T-helper 22 cell (primary cell): ENCODE measurements at regions not wholly inside any gene's neighbourhood (a gene's known extent, or its start where the extent isn't known, plus 50 kb on each side); places are given as distances from the start of the nearest gene placed in this dataset.

ENCODE experiments used
- DNase-seq: peaks from one replicate; pipeline ENCODE4 v3.0.0-alpha.2; 2020; ENCODE audit warnings: low read depth

GRCh38 chr16:72404299-72404698 lies 232.3 kb upstream of the PMFBP1 start:
- DNase-seq: no peak

- no peak for DNase-seq
These were observed 229.1 kb upstream of the PMFBP1 start for GRCh38 chr16:72401084-72401361.

GRCh38 chr16:72400257-72401083 lies 228.5 kb upstream of the PMFBP1 start:
- no peak for DNase-seq

GRCh38 chr16:72399811-72400210 lies 227.9 kb upstream of the PMFBP1 start:
- no peak for DNase-seq

GRCh38 chr16:72397876-72398275 lies 225.9 kb upstream of the PMFBP1 start:
- no peak for DNase-seq

DNA sequence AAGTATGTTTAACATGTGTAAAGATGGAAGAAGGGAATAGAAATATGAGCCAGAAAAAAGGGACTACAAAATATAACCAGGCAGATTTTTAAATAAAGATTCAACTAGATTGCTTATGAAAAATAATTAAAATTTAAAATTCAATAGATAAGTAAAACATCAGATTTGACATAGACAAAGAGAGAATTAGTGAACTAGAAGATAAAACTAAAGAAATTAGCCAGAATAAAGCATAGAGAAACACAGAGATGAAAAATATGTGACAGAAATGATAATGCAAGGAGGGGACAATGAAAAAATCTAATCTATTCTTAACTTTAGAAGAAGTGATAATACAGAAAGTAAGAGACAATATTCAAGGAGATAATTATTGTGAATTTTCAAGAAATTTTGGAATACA lies 222.6 kb upstream of the PMFBP1 start:
- DNase-seq: no peak

- no peak for DNase-seq
These were observed 217.8 kb upstream of the PMFBP1 start for GRCh38 chr16:72389791-72390190.

DNA sequence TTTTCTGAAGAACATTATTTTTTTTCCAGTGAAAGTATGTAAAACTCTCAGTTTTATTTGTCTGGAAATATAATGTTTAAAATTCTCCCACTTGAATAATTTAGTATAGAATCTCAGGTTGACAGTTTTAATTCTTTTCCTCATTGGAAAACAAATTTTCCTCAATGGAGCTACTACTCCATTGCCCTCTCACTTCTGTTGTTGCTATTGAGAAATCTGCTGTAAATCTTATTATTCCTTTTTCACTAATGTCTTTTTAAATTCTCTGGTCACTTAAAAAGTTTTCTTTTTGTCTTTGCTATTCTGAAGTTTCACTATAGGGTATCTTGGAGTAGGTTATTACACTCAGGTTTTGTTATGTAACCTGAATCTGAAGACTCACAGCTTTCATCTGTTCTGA lies 216.1 kb upstream of the PMFBP1 start:
- DNase-seq: no peak

DNA sequence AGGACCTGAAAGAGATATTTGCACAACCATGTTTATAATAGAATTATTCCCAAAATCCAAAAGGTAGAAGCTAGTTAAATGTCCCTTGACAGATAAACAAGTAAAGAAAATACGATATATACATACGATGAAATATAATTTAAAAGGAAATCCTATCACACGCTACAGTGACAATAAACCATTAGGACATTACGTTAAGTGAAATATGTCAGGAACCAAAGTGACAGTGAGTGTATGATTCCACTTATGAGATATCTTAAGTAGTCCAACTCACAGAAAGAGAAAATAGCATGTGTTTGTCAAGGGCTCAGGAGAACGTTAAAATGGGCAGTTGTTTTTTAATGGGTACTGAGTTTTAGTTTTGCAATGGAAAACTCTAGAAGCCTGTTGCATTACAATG lies 212.7 kb upstream of the PMFBP1 start:
- DNase-seq: no peak

- no peak for DNase-seq
These were observed 208.3 kb upstream of the PMFBP1 start for GRCh38 chr16:72380283-72380682.

DNA sequence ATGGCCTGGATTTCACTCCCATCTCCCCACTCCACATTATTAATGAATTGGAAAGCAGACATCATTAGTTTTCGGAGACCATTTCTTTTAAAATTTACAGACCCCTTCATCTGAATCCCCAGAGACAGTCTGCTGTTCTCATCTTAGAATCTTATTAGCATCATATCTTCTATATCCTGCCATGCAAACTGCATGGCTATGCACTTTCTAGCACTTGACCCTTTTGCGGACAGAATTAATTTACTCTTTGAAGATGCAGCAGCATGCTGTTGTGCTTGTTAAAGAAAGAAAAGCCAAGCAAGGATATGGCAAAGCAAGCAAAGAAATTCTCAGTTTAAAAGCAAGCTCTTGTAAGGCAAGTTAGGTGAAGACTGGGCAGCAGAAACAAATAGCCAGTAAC lies 201.2 kb upstream of the PMFBP1 start:
- no peak for DNase-seq

DNA sequence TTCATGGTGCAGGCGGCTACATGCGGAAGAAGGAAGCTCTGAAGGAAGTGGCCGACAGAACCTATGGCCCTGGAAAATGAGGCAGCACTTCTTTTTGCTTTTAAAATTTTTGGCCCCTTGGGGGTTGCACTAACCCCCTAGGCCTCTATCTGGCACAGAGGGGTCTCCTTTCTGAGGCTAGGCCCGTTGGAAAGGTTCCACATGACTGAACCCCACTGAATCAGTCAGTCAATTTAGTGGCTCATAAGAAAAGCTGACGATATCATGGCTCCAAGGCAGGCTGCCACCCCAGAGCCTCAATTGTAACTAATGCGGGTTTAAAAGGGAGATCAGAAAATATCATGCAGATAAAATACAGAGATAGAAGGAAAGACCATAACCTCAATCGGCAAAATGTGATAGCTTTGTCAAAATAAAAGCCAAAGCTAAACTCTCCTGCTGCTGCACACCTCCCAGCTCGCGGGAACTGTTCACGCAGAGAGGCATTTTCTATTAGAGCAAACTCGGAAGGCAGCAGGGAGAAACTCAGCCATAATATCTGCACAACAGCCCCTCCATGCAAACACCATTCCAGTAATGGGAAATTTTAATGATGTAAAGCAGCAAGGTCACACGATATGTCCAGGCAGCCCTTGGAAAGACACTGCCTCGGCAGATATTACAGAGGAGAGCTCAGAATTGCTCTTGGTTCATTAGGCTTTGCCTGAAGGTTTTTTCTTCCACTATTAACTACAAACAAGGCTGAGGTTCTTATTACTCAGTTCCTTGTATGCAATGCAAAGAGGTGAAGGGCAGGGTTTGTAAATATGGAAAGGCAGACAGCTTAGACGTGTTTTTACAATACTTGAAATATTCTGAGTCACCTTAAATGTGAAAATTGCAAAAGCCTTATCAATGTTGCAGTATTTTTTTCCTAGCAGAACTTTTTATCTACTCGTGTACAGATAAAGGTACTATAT lies 200.4 kb upstream of the PMFBP1 start:
- no peak for DNase-seq

DNA sequence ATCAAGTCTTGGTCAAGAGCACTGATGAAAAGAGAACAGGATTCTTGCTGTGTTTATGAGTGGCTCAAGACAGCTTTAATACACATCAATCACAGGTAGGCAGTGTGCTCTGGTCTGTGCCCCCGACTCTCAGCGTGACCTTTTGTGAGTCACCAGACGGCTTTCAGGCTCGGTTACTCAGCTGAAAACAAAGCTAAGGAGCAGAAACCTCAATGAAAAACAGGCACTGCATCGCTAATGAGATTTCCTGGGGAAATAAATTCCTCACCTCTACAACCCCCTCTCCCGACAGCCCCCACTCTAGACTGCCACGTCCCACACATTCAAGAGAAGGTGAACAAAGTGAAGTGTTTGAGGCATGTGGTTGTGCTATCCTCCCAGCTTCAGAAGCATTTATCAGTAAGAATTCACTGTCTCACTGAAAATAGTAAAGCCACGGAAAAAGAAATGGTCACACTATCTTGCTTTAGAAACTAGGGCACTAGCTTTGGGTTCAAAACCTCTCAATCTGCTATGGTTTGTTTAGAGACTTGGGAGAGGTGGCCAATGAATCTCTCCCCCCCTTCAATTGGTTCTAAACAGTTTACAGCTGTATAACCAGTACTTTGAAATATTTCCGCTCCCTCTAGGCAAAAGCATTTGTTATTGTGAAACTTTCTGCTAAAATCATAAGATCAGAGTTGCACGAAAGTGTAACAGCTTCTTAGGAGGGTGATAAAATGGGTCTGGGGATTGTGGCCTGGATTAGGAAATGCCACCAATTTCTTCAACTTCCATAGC lies 199.5 kb upstream of the PMFBP1 start:
- no peak for DNase-seq

GRCh38 chr16:72369274-72369673 lies 197.3 kb upstream of the PMFBP1 start:
- no peak for DNase-seq

- DNase-seq: no peak
These were observed 195.9 kb upstream of the PMFBP1 start for GRCh38 chr16:72367851-72368250.

- no peak for DNase-seq
These were observed 191.0 kb upstream of the PMFBP1 start for GRCh38 chr16:72362973-72363372.

DNA sequence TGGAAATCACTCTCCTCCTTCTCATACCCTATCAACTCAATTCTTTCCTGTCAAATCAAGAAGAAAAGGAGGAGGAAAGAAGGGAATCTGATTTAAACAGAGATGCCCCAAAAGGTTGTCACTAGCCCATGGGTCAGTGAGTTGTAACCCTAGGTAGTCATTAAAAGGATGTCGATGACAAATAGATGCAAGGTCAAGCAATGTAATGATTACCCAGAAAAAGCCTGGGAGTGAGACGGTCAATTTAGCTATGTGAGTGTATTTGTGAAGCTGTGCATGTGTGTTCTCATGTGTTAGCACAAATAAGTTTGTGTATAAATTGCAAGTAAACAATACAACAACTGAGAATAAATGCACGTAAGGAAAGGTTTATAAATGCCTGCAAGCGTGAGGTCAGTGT lies 190.5 kb upstream of the PMFBP1 start:
- no peak for DNase-seq

DNA sequence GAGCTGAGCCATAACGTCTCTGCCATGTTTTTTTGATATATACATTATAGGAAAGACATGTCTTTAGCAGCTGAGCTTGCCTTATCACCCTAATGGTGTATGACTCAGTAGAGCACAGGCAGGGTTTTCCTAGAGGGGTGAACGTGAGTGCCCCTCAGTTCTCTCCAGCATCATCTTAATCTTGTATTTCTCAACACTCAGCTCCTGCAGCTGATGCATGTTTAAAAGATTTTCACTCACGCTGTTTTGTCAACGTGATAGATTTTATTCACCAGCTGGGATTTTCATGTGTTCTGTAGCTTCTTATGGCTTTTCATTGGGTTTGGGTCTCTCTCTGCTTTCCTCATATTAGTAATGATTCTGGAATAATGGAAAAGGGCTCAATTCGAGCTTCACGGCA lies 186.0 kb upstream of the PMFBP1 start:
- no peak for DNase-seq

DNA sequence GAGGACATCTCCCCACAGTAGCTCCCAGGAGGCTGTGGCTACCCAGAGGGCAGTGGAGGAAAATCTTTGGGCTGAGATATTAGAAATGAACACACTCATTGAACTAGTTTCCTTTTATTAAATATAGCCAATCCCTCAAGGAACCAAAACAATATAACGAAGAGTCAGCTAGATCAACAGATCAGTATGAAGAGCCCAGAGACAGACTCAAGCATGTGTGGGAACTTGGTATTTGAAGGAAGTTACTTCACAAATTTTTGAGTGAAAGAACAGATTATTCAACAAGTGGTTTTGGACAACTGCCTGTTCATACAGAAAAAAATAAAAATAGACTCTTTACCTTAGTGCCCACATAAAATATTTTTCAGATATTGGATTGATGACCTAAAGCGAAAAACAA lies 183.6 kb upstream of the PMFBP1 start:
- DNase-seq: no peak

GRCh38 chr16:72349719-72350118 lies 177.8 kb upstream of the PMFBP1 start:
- DNase-seq: no peak

- DNase-seq: no peak
These were observed 161.0 kb upstream of the PMFBP1 start for GRCh38 chr16:72332926-72333325.

DNA sequence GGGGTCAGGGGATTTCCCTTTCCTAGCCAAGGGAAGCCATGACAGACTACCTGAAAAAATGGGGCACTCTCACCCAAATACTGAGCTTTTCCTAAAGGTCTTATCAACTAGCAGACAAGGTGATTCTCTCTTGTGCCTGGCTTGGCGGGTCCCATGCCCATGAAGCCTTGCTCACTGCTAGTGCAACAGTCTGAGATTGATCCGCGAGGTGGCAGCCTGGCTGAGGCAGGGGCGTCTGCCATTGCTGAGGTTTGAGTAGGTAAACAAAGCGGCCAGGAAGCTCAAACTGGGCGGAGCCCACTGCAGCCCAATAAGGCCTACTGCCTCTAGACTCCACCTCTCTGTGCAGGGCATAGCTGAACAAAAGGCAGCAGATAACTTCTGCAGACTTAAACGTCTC lies 152.6 kb upstream of the PMFBP1 start:
- no peak for DNase-seq

GRCh38 chr16:72317446-72317845 lies 145.5 kb upstream of the PMFBP1 start:
- DNase-seq: no peak
